Naive thymus-derived CD8-positive, alpha-beta T cell (primary cell): ENCODE measurements at regions not wholly inside any gene's neighbourhood (a gene's known extent, or its start where the extent isn't known, plus 50 kb on each side); places are given as distances from the start of the nearest gene placed in this dataset.

Source experiments
- ATAC-seq, 2 donors: fragments of 150-1000 bp; cut with Tn5 transposase in 1 of 2; sonication (Bioruptor Pico), chemical (Tn5 transposase) in 1 of 2; 1 replicate in 1 of 2; 2 replicates in 1 of 2; pipeline ENCODE4 v1.10.0; 2021; ENCODE audit warnings: mild to moderate bottlenecking in 2 of 2, moderate library complexity in 2 of 2
- POLR2A ChIA-PET: fragments of 350-600 bp; sonication (Branson Sonifier 250); formaldehyde crosslinking; loops from one replicate; lab custom pipeline; 2021; ENCODE audit warnings: antibody characterized with exemption; lab: Charles Lee
- DNase-seq, 10 donors: peaks; one replicate each; pipeline versions ENCODE4 v3.0.0 to v3.0.0-alpha.2; 2020 to 2022
- H3K27ac Mint-ChIP-seq, 10 donors: one replicate each; pipeline ENCODE4 v1.8.0; 2020 to 2022; ENCODE audit warnings: mild to moderate bottlenecking in 10 of 10, mixed read lengths in 10 of 10, moderate library complexity in 4 of 10, inconsistent platforms in 1 of 10
- H3K27me3 Mint-ChIP-seq, 5 donors: one replicate each; pipeline ENCODE4 v1.8.0; 2021 to 2022; ENCODE audit warnings: mixed read lengths in 5 of 5
- H3K36me3 Mint-ChIP-seq, 3 donors: one replicate each; pipeline ENCODE4 v1.8.0; 2020 to 2022; ENCODE audit warnings: mixed read lengths in 3 of 3, mild to moderate bottlenecking in 2 of 3, inconsistent platforms in 1 of 3
- H3K4me1 Mint-ChIP-seq, 4 donors: one replicate each; pipeline ENCODE4 v1.8.0; 2021 to 2022; ENCODE audit warnings: mixed read lengths in 4 of 4
- H3K4me3 Mint-ChIP-seq, 10 donors: one replicate each; pipeline ENCODE4 v1.8.0; 2020 to 2022; ENCODE audit warnings: mild to moderate bottlenecking in 10 of 10, mixed read lengths in 10 of 10, moderate library complexity in 6 of 10, inconsistent platforms in 1 of 10
- H3K9me3 Mint-ChIP-seq, 9 donors: one replicate each; pipeline ENCODE4 v1.8.0; 2020 to 2022; ENCODE audit warnings: mixed read lengths in 9 of 9, mild to moderate bottlenecking in 3 of 9, inconsistent platforms in 1 of 9, moderate library complexity in 1 of 9

GRCh38 chr2:216320852-216321251, 51.4 kb downstream of the MARCHF4 start:
- DNase-seq (no peak), ATAC-seq (no peak)
- Mint-ChIP-seq H3K27me3 (peaks cover 0 to 3% (median 0%) of the 10 kb centered on the region in 5 donors), H3K27ac (no peak overlapping the region), H3K36me3 (no peaks in the 10 kb centered on the region), H3K4me1 (peaks cover 4 to 13% (median 9%) of the 10 kb centered on the region in 4 donors), H3K9me3 (peaks cover 0 to 2% (median 0%) of the 10 kb centered on the region in 9 donors), H3K4me3 (no peak overlapping the region)
- POLR2A ChIA-PET: no interaction called here

- POLR2A ChIA-PET: no interaction called here
- Mint-ChIP-seq H3K36me3 (no peaks in the 10 kb centered on the region), H3K4me3 (no peak overlapping the region), H3K27me3 (peaks cover 0 to 3% (median 0%) of the 10 kb centered on the region in 5 donors), H3K9me3 (no peaks in the 10 kb centered on the region), H3K27ac (peak overlapping the region in 1 of 10 donors; percentile 9), H3K4me1 (peaks cover 4 to 13% (median 9%) of the 10 kb centered on the region in 4 donors)
- ATAC-seq (no peak), DNase-seq (no peak)
Observed at GRCh38 chr2:216319771-216320170, 52.5 kb downstream of the MARCHF4 start.

- Mint-ChIP-seq H3K36me3 (no peaks in the 10 kb centered on the region), H3K4me1 (peaks cover 4 to 13% (median 9%) of the 10 kb centered on the region in 4 donors), H3K4me3 (no peak overlapping the region), H3K27me3 (peaks cover 0 to 3% (median 0%) of the 10 kb centered on the region in 5 donors), H3K9me3 (no peaks in the 10 kb centered on the region), H3K27ac (peak overlapping the region in 2 of 10 donors; percentile 36 to 70)
- POLR2A ChIA-PET: no interaction called here
- ATAC-seq: no peak
- DNase-seq: no peak
Observed at GRCh38 chr2:216318521-216318874, 53.8 kb downstream of the MARCHF4 start.

- Mint-ChIP-seq H3K4me1 (peaks cover 4 to 13% (median 9%) of the 10 kb centered on the region in 4 donors), H3K27ac (peak overlapping the region in 3 of 10 donors; percentile 25 to 70 (median 36)), H3K36me3 (no peaks in the 10 kb centered on the region), H3K4me3 (no peak overlapping the region), H3K9me3 (no peaks in the 10 kb centered on the region), H3K27me3 (peaks cover 0 to 3% (median 0%) of the 10 kb centered on the region in 5 donors)
- ATAC-seq: no peak
- no peak for DNase-seq
- POLR2A ChIA-PET: no interaction called here
Observed at GRCh38 chr2:216317831-216318520, 54.3 kb downstream of the MARCHF4 start.

GRCh38 chr2:216316743-216317142, 55.5 kb downstream of the MARCHF4 start:
- DNase-seq: no peak
- Mint-ChIP-seq H3K27me3 (no peaks in the 10 kb centered on the region), H3K36me3 (no peaks in the 10 kb centered on the region), H3K4me1 (peaks cover 4 to 13% (median 9%) of the 10 kb centered on the region in 4 donors), H3K9me3 (no peaks in the 10 kb centered on the region), H3K27ac (no peak overlapping the region), H3K4me3 (no peak overlapping the region)
- ATAC-seq: no peak
- POLR2A ChIA-PET: no interaction called here

- POLR2A ChIA-PET: no interaction called here
- H3K36me3 Mint-ChIP-seq: no peaks in the 10 kb centered on the region
- peaks cover 4 to 13% (median 9%) of the 10 kb centered on the region in 4 donors for H3K4me1 Mint-ChIP-seq
- DNase-seq (no peak), ATAC-seq (no peak)
- H3K4me3 Mint-ChIP-seq: no peak overlapping the region
- H3K27ac Mint-ChIP-seq: no peak overlapping the region
- no peaks in the 10 kb centered on the region for H3K9me3 Mint-ChIP-seq
- H3K27me3 Mint-ChIP-seq: no peaks in the 10 kb centered on the region
Observed at GRCh38 chr2:216315802-216316603, 56.3 kb downstream of the MARCHF4 start.

- ATAC-seq: no peak
- no peak overlapping the region for H3K4me3 Mint-ChIP-seq
- H3K27ac Mint-ChIP-seq: no peak overlapping the region
- no peaks in the 10 kb centered on the region for H3K9me3 Mint-ChIP-seq
- H3K27me3 Mint-ChIP-seq: no peaks in the 10 kb centered on the region
- DNase-seq: no peak
- H3K4me1 Mint-ChIP-seq: no peaks in the 10 kb centered on the region
- POLR2A ChIA-PET: no interaction called here
- no peaks in the 10 kb centered on the region for H3K36me3 Mint-ChIP-seq
Observed at GRCh38 chr2:216312441-216312840, 59.8 kb downstream of the MARCHF4 start.

GRCh38 chr2:216308576-216308975, 63.7 kb downstream of the MARCHF4 start:
- Mint-ChIP-seq H3K36me3 (no peaks in the 10 kb centered on the region), H3K9me3 (no peaks in the 10 kb centered on the region), H3K27ac (no peak overlapping the region), H3K27me3 (peaks cover 0 to 3% (median 0%) of the 10 kb centered on the region in 5 donors), H3K4me1 (peaks cover 0 to 3% (median 0%) of the 10 kb centered on the region in 4 donors), H3K4me3 (no peak overlapping the region)
- no peak for DNase-seq
- POLR2A ChIA-PET: no interaction called here
- ATAC-seq: no peak

GRCh38 chr2:216307496-216307895, 64.8 kb downstream of the MARCHF4 start:
- ATAC-seq: no peak
- Mint-ChIP-seq H3K9me3 (no peaks in the 10 kb centered on the region), H3K27me3 (peaks cover 0 to 3% (median 0%) of the 10 kb centered on the region in 5 donors), H3K4me1 (peaks cover 0 to 3% (median 0%) of the 10 kb centered on the region in 4 donors), H3K4me3 (no peak overlapping the region), H3K36me3 (no peaks in the 10 kb centered on the region), H3K27ac (no peak overlapping the region)
- no peak for DNase-seq
- POLR2A ChIA-PET: no interaction called here

GRCh38 chr2:216306868-216307267, 65.4 kb downstream of the MARCHF4 start:
- Mint-ChIP-seq H3K4me3 (no peak overlapping the region), H3K27me3 (peaks cover 0 to 3% (median 0%) of the 10 kb centered on the region in 5 donors), H3K27ac (peak overlapping the region in 1 of 10 donors; percentile 32), H3K9me3 (no peaks in the 10 kb centered on the region), H3K36me3 (no peaks in the 10 kb centered on the region), H3K4me1 (peaks cover 0 to 3% (median 0%) of the 10 kb centered on the region in 4 donors)
- no peak for DNase-seq
- no peak for ATAC-seq
- POLR2A ChIA-PET: no interaction called here

- Mint-ChIP-seq H3K27me3 (peaks cover 0 to 3% (median 0%) of the 10 kb centered on the region in 5 donors), H3K9me3 (no peaks in the 10 kb centered on the region), H3K4me3 (no peak overlapping the region), H3K27ac (no peak overlapping the region), H3K36me3 (no peaks in the 10 kb centered on the region), H3K4me1 (peaks cover 0 to 3% (median 0%) of the 10 kb centered on the region in 4 donors)
- DNase-seq (no peak), ATAC-seq (no peak)
- POLR2A ChIA-PET: no interaction called here
Observed at GRCh38 chr2:216305574-216305973, 66.7 kb downstream of the MARCHF4 start.

GRCh38 chr2:216302981-216303676, 69.2 kb downstream of the MARCHF4 start:
- POLR2A ChIA-PET: no interaction called here
- ATAC-seq (no peak), DNase-seq (no peak)
- Mint-ChIP-seq H3K4me3 (no peak overlapping the region), H3K4me1 (peaks cover 0 to 4% (median 0%) of the 10 kb centered on the region in 4 donors), H3K9me3 (no peaks in the 10 kb centered on the region), H3K27me3 (peaks cover 0 to 3% (median 1%) of the 10 kb centered on the region in 5 donors), H3K27ac (no peak overlapping the region), H3K36me3 (no peaks in the 10 kb centered on the region)

GRCh38 chr2:216300906-216301305, 71.4 kb downstream of the MARCHF4 start:
- H3K4me1 Mint-ChIP-seq: peaks cover 4 to 16% (median 6%) of the 10 kb centered on the region in 4 donors
- H3K4me3 Mint-ChIP-seq: no peak overlapping the region
- POLR2A ChIA-PET: no interaction called here
- no peak for DNase-seq
- H3K27ac Mint-ChIP-seq: peak overlapping the region in 1 of 10 donors; percentile 13
- H3K36me3 Mint-ChIP-seq: no peaks in the 10 kb centered on the region
- H3K27me3 Mint-ChIP-seq: peaks cover 0 to 2% (median 0%) of the 10 kb centered on the region in 5 donors
- no peaks in the 10 kb centered on the region for H3K9me3 Mint-ChIP-seq
- no peak for ATAC-seq
